ENCODE measurements at regions not wholly inside any gene's neighbourhood (a gene's known extent, or its start where the extent isn't known, plus 50 kb on each side); places are given as distances from the start of the nearest gene placed in this dataset.

DNA sequence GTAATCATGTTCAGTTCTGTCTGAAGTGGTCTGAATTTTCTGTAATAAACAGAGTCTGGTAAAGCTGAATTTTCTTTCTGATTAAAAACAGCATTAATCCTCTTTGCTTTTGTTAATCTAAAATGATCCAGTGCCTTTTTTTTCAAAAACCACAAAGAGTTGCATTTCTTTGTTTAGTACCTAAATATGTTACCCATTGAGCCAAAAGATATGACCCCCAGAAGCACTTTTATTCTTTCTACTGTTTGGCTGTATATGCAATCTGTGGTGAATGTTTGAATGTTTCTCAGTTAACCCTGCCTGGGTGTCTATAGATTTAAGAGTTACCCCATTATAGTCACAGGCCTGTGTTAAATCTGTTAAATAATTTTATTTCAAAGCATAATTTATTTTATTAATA is 394.8 kb downstream of the PTPRC start:
- FAIRE-seq (no peak), DNase-seq (ENCODE audit: low read depth) (no peak)

DNA sequence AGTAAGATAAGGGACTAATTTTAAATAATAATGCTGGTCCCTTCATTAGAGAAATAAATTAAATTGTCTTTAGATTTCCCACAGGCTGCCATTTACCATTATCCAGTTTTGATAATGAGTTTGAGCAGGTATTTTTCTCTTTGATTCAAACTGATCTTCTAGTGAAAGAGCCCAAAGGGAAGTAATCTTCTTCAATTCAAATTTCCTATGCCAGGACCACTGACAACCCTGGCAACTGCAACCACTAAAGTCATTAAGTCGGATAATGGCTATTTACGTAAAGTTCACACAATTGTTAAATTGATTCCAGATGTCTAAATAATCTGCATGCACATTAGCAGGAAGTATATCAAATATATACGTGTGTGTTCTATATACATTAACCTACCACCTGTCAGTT is 399.3 kb downstream of the PTPRC start:
- H3K4me1 ChIP-seq (ENCODE audit: insufficient read depth, low read length), result no peaks in the 10 kb centered on the region

More for the DNA sequence above, 394.8 kb downstream of the PTPRC start:
- Histone ChIP-seq H3K79me2 (ENCODE audit: insufficient read depth, low read length) (no peaks in the 10 kb centered on the region), H3K4me2 (ENCODE audit: low read length) (no peak overlapping the region), H3K4me1 (ENCODE audit: insufficient read depth, low read length) (peaks cover 7% of the 10 kb centered on the region), H3K9me3 (ENCODE audit: insufficient read depth, low read depth, low read length) (no peaks in the 10 kb centered on the region), H3K27me3 (ENCODE audit: insufficient read depth, low read length) (no peaks in the 10 kb centered on the region), H2AFZ (ENCODE audit: low read depth, low read length) (no peak overlapping the region), H3K9ac (ENCODE audit: low read length) (no peak overlapping the region), H3K36me3 (ENCODE audit: insufficient read depth, low read length) (no peaks in the 10 kb centered on the region), H4K20me1 (ENCODE audit: insufficient read depth, low read length) (no peaks in the 10 kb centered on the region), H3K4me3 (ENCODE audit: insufficient read depth, low read depth, low read length) (no peak overlapping the region), H3K27ac (ENCODE audit: low read depth, low read length) (no peak overlapping the region)
- no peak overlapping the region for H3K27ac Mint-ChIP-seq (ENCODE audit: unreplicated experiment)
- H3K4me1 Mint-ChIP-seq (ENCODE audit: low read depth, unreplicated experiment), result peaks cover 10% of the 10 kb centered on the region
- TF ChIP-seq, protein P1, sequence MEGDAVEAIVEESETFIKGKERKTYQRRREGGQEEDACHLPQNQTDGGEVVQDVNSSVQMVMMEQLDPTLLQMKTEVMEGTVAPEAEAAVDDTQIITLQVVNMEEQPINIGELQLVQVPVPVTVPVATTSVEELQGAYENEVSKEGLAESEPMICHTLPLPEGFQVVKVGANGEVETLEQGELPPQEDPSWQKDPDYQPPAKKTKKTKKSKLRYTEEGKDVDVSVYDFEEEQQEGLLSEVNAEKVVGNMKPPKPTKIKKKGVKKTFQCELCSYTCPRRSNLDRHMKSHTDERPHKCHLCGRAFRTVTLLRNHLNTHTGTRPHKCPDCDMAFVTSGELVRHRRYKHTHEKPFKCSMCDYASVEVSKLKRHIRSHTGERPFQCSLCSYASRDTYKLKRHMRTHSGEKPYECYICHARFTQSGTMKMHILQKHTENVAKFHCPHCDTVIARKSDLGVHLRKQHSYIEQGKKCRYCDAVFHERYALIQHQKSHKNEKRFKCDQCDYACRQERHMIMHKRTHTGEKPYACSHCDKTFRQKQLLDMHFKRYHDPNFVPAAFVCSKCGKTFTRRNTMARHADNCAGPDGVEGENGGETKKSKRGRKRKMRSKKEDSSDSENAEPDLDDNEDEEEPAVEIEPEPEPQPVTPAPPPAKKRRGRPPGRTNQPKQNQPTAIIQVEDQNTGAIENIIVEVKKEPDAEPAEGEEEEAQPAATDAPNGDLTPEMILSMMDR (IDR thresholded peaks at IDR 0.05; ENCODE audit: insufficient read depth, low read depth, low read length), result no peak
- no peak for TF ChIP-seq EZH2 (IDR thresholded peaks at IDR 0.05; ENCODE audit: insufficient read depth, low read length)
- H3K9me3 Mint-ChIP-seq (ENCODE audit: unreplicated experiment), result no peaks in the 10 kb centered on the region
- no peaks in the 10 kb centered on the region for H3K36me3 Mint-ChIP-seq (ENCODE audit: low read depth, unreplicated experiment)
- no peak overlapping the region for H3K4me3 Mint-ChIP-seq (ENCODE audit: unreplicated experiment)
- peaks cover 5% of the 10 kb centered on the region for H3K27me3 Mint-ChIP-seq (ENCODE audit: low read depth, unreplicated experiment)

More for the DNA sequence above, 399.3 kb downstream of the PTPRC start:
- peaks cover 5% of the 10 kb centered on the region for H3K4me1 Mint-ChIP-seq (ENCODE audit: low read depth, unreplicated experiment)
- H3K4me3 Mint-ChIP-seq (ENCODE audit: unreplicated experiment), result no peak overlapping the region
- no peaks in the 10 kb centered on the region for H3K9me3 Mint-ChIP-seq (ENCODE audit: unreplicated experiment)
- DNase-seq (ENCODE audit: low read depth) (no peak), FAIRE-seq (no peak)
- TF ChIP-seq EZH2 (IDR thresholded peaks at IDR 0.05; ENCODE audit: insufficient read depth, low read length), result no peak
- TF ChIP-seq, protein P1 (IDR thresholded peaks at IDR 0.05; ENCODE audit: insufficient read depth, low read depth, low read length), result no peak
- H3K79me2 ChIP-seq (ENCODE audit: insufficient read depth, low read length), result no peaks in the 10 kb centered on the region
- H2AFZ ChIP-seq (ENCODE audit: low read depth, low read length), result no peak overlapping the region
- H3K9me3 ChIP-seq (ENCODE audit: insufficient read depth, low read depth, low read length), result no peaks in the 10 kb centered on the region
- no peak overlapping the region for H3K4me2 ChIP-seq (ENCODE audit: low read length)
- H3K27ac ChIP-seq (ENCODE audit: low read depth, low read length), result no peak overlapping the region
- no peaks in the 10 kb centered on the region for H3K27me3 ChIP-seq (ENCODE audit: insufficient read depth, low read length)
- no peaks in the 10 kb centered on the region for H4K20me1 ChIP-seq (ENCODE audit: insufficient read depth, low read length)
- H3K9ac ChIP-seq (ENCODE audit: low read length), result no peak overlapping the region
- no peak overlapping the region for H3K27ac Mint-ChIP-seq (ENCODE audit: unreplicated experiment)
- no peaks in the 10 kb centered on the region for H3K36me3 Mint-ChIP-seq (ENCODE audit: low read depth, unreplicated experiment)
- peaks cover 5% of the 10 kb centered on the region for H3K27me3 Mint-ChIP-seq (ENCODE audit: low read depth, unreplicated experiment)
- H3K36me3 ChIP-seq (ENCODE audit: insufficient read depth, low read length), result no peaks in the 10 kb centered on the region
- no peak overlapping the region for H3K4me3 ChIP-seq (ENCODE audit: insufficient read depth, low read depth, low read length)

Measured in astrocyte (in vitro differentiated cells and primary cell).